A673 (cell line): ENCODE measurements at regions not wholly inside any gene's neighbourhood (a gene's known extent, or its start where the extent isn't known, plus 50 kb on each side); places are given as distances from the start of the nearest gene placed in this dataset.

ENCODE experiments used
- BruUV-seq: library from RNA; stranded (reverse); fragments of 400-500 nt; replicated peaks from 2 replicates; lab custom pipeline; 2021; lab: Mats Ljungman, UMichigan
- CTCF ChIA-PET: fragments of 300-600 bp; sonication (Branson Sonifier 250); formaldehyde crosslinking; loops from one replicate; lab custom pipeline; 2022; ENCODE audit warnings: antibody characterized with exemption; lab: Charles Lee
- POLR2A ChIA-PET: fragments of 300-600 bp; sonication (Branson Sonifier 250); formaldehyde crosslinking; loops from one replicate; lab custom pipeline; 2022; ENCODE audit warnings: antibody characterized with exemption; ENCODE audit not compliant: low non-redundant PET; lab: Charles Lee
- DNase-seq: peaks from one replicate; pipeline ENCODE4 v3.0.0-alpha.2; 2015; ENCODE audit warnings: low spot score
- H3K27ac ChIP-seq: fragments of 200-600 bp; sonication (generic); 2 replicates; pipeline ENCODE4 v1.5.1; 2016; ENCODE audit warnings: mixed run types, low read depth, mild to moderate bottlenecking, mixed read lengths, antibody characterized with exemption, low read length; ENCODE audit not compliant: poor library complexity, severe bottlenecking
- H3K27me3 ChIP-seq: fragments of 200-600 bp; sonication (generic); replicated peaks from 2 replicates; pipeline ENCODE4 v1.6.1; 2017; ENCODE audit warnings: mixed run types, low read depth, mild to moderate bottlenecking, mixed read lengths, antibody characterized with exemption, low read length; ENCODE audit not compliant: insufficient read depth, poor library complexity
- H3K36me3 ChIP-seq: fragments of 200-600 bp; sonication (generic); 2 replicates; pipeline ENCODE4 v1.6.1; 2016; ENCODE audit warnings: mixed run types, mild to moderate bottlenecking, mixed read lengths, antibody characterized with exemption, low read length; ENCODE audit not compliant: insufficient read depth, poor library complexity, severe bottlenecking
- H3K4me1 ChIP-seq: fragments of 200-600 bp; sonication (generic); 2 replicates; pipeline ENCODE4 v1.6.1; 2017; ENCODE audit warnings: mixed run types, mild to moderate bottlenecking, mixed read lengths, antibody characterized with exemption, low read length; ENCODE audit not compliant: insufficient read depth, poor library complexity, severe bottlenecking
- H3K4me3 ChIP-seq: fragments of 200-600 bp; sonication (generic); 2 replicates; pipeline ENCODE4 v1.5.1; 2016; ENCODE audit warnings: low read depth, mixed run types, mild to moderate bottlenecking, mixed read lengths, low read length; ENCODE audit not compliant: poor library complexity, severe bottlenecking
- H3K9me3 ChIP-seq: fragments of 200-600 bp; sonication (generic); 2 replicates; pipeline ENCODE4 v1.6.1; 2016; ENCODE audit warnings: mixed run types, low read depth, mild to moderate bottlenecking, mixed read lengths, antibody characterized with exemption, low read length; ENCODE audit not compliant: poor library complexity, severe bottlenecking
- CTCF ChIP-seq: fragments of 300-800, 200-600 bp; sonication (generic); conservative IDR thresholded peaks from 2 replicates; pipeline ENCODE4 v1.5.1; 2017; ENCODE audit warnings: low read depth, mild to moderate bottlenecking, antibody characterized with exemption, low read length, moderate library complexity, mixed read lengths
- EZH2 ChIP-seq: fragments of 200-600 bp; sonication (generic); IDR thresholded peaks from 2 replicates; pipeline ENCODE4 v1.6.1; 2017; ENCODE audit warnings: borderline replicate concordance, low read depth, mild to moderate bottlenecking, mixed read lengths, antibody characterized with exemption, low read length; ENCODE audit not compliant: poor library complexity, severe bottlenecking
- intact Hi-C: fragments of 100-400 bp; cut with micrococcal nuclease; formaldehyde crosslinking; loops from one replicate; pipeline ENCODE4 v1.10.0; 2022; ENCODE audit not compliant: unreplicated experiment

- H3K27ac ChIP-seq = no peak overlapping the region
- CTCF ChIA-PET = no interaction called here
- peaks cover 16% of the 10 kb centered on the region for H3K27me3 ChIP-seq
- H3K36me3 ChIP-seq = no peaks in the 10 kb centered on the region
- POLR2A ChIA-PET = no interaction called here
- no peak for DNase-seq
- TF ChIP-seq CTCF (no peak), EZH2 (no peak)
- no TSS peak for BruUV-seq
- H3K4me3 ChIP-seq = no peak overlapping the region
- H3K4me1 ChIP-seq = no peaks in the 10 kb centered on the region
- intact Hi-C loops = no loop called here
- H3K9me3 ChIP-seq = no peaks in the 10 kb centered on the region
These were observed 177.6 kb downstream of the SUDS3 start for GRCh38 chr12:118553856-118554504.

GRCh38 chr12:118558941-118559340, 182.6 kb downstream of the SUDS3 start:
- Histone ChIP-seq H3K27me3 (peaks cover 63% of the 10 kb centered on the region), H3K27ac (no peak overlapping the region), H3K4me3 (no peak overlapping the region), H3K36me3 (no peaks in the 10 kb centered on the region), H3K4me1 (no peaks in the 10 kb centered on the region), H3K9me3 (no peaks in the 10 kb centered on the region)
- BruUV-seq = no TSS peak
- intact Hi-C loops = no loop called here
- TF ChIP-seq EZH2 (no peak), CTCF (no peak)
- ChIA-PET CTCF (no interaction called here), POLR2A (no interaction called here)
- no peak for DNase-seq

- Histone ChIP-seq H3K4me3 (no peak overlapping the region), H3K27me3 (peaks cover 78% of the 10 kb centered on the region), H3K36me3 (no peaks in the 10 kb centered on the region), H3K9me3 (no peaks in the 10 kb centered on the region), H3K27ac (no peak overlapping the region), H3K4me1 (no peaks in the 10 kb centered on the region)
- no TSS peak for BruUV-seq
- no peak for DNase-seq
- ChIA-PET CTCF (no interaction called here), POLR2A (no interaction called here)
- TF ChIP-seq CTCF (no peak), EZH2 (no peak)
- intact Hi-C loops = no loop called here
These were observed 184.4 kb downstream of the SUDS3 start for GRCh38 chr12:118560733-118561132.
